ENCODE measurements at regions not wholly inside any gene's neighbourhood (a gene's known extent, or its start where the extent isn't known, plus 50 kb on each side); places are given as distances from the start of the nearest gene placed in this dataset.

GRCh38 chr20:52084727-52085126 is 106.9 kb downstream of the ZFP64 start:
- no peak for TF ChIP-seq ZNF274 (IDR thresholded peaks at IDR 0.05; ENCODE audit: low read depth, low read length)
- no peak for TF ChIP-seq YY1 (IDR thresholded peaks at IDR 0.05; ENCODE audit: insufficient read depth, insufficient read length)
- no peak for TF ChIP-seq SUZ12 (IDR thresholded peaks at IDR 0.05; ENCODE audit: extremely low read depth, insufficient read depth, insufficient read length)

Measured in NT2/D1 (cell line).